Esophagus muscularis mucosa (tissue), 4 donors: ENCODE measurements at regions not wholly inside any gene's neighbourhood (a gene's known extent, or its start where the extent isn't known, plus 50 kb on each side); places are given as distances from the start of the nearest gene placed in this dataset.
"Not testable (repeated sequence)": the region's sequence is repeated elsewhere in the genome, so short reads cannot be mapped to it uniquely, and the experiment has no call there.

ENCODE experiments used
- DNase-seq: peaks from one replicate; pipeline ENCODE4 v3.0.0-alpha.2; 2017; ENCODE audit errors: extremely low spot score
- H3K27ac ChIP-seq, 4 donors: fragments of 200-600 bp; sonication (generic); replicated peaks in 1 of 4; 1 replicate in 3 of 4; 2 replicates in 1 of 4; pipeline ENCODE4 v1.5.1; 2016 to 2019; ENCODE audit warnings: mild to moderate bottlenecking in 1 of 4
- H3K27me3 ChIP-seq, 4 donors: fragments of 200-600 bp; sonication (generic); one replicate each; pipeline versions ENCODE4 v1.5.1 to v1.6.0; 2016 to 2019
- H3K36me3 ChIP-seq, 4 donors: fragments of 200-600 bp; sonication (generic); one replicate each; pipeline ENCODE4 v1.5.1; 2016 to 2019
- H3K4me1 ChIP-seq, 4 donors: fragments of 200-600 bp; sonication (generic); one replicate each; pipeline ENCODE4 v1.5.1; 2016 to 2019
- H3K4me3 ChIP-seq, 4 donors: fragments of 200-600 bp; sonication (generic); 1 replicate in 2 of 4; 2 replicates in 2 of 4; pipeline ENCODE4 v1.5.1; 2016 to 2019; ENCODE audit warnings: mild to moderate bottlenecking in 4 of 4, moderate library complexity in 1 of 4
- H3K9me3 ChIP-seq, 4 donors: fragments of 200-600 bp; sonication (generic); 1 replicate in 3 of 4; 2 replicates in 1 of 4; pipeline ENCODE4 v1.5.1; 2016 to 2019
- CTCF ChIP-seq, 3 experiments: fragments of 200-600 bp in 2 of 3; fragments of 450-650 bp in 1 of 3; sonication (generic) in 2 of 3; IDR thresholded peaks; one replicate each; pipeline ENCODE4 v1.5.1; 2017 to 2019; ENCODE audit warnings: antibody characterized with exemption in 3 of 3, mild to moderate bottlenecking in 2 of 3, moderate library complexity in 1 of 3
- EP300 ChIP-seq: sonication (generic); formaldehyde crosslinking; IDR thresholded peaks from one replicate; pipeline ENCODE4 v1.6.1; 2017; ENCODE audit warnings: antibody characterized with exemption
- POLR2A ChIP-seq: fragments of 450-650 bp; IDR thresholded peaks from one replicate; pipeline ENCODE4 v1.6.1; 2017; ENCODE audit warnings: antibody characterized with exemption, moderate library complexity, mild to moderate bottlenecking, low read depth
- POLR2AphosphoS5 ChIP-seq, 2 donors: sonication (generic); formaldehyde crosslinking; IDR thresholded peaks; one replicate each; pipeline ENCODE4 v1.6.1; 2017; ENCODE audit warnings: antibody characterized with exemption in 2 of 2
- WGBS: methylation state at CpG from one replicate; pipeline ENCODE4 v1.1.5; 2018; 5-methylcytosine and 5-hydroxymethylcytosine counted together
- intact Hi-C: fragments of 100-400 bp; cut with DNase I; formaldehyde crosslinking; loops from one replicate; pipeline ENCODE4 v1.15.1; 2023

GRCh38 chr9:120307599-120307998 is 272.4 kb downstream of the CDK5RAP2 start:
- TF ChIP-seq CTCF (IDR thresholded peaks at IDR 0.05) (no peak), EP300 (no peak), POLR2AphosphoS5 (IDR thresholded peaks at IDR 0.05) (no peak), POLR2A (no peak)
- H3K4me3 ChIP-seq: no peak overlapping the region
- no peak overlapping the region for H3K27ac ChIP-seq
- DNase-seq: no peak
- H3K9me3 ChIP-seq: no peaks in the 10 kb centered on the region
- H3K4me1 ChIP-seq: no peaks in the 10 kb centered on the region
- no peaks in the 10 kb centered on the region for H3K36me3 ChIP-seq
- 81% methylated on average over 2 of the region's 2 CpGs for WGBS
- H3K27me3 ChIP-seq: peaks cover 0 to 4% (median 0%) of the 10 kb centered on the region in 4 donors
- intact Hi-C loops: no loop called here

GRCh38 chr9:120306561-120306960 is 273.4 kb downstream of the CDK5RAP2 start:
- peaks cover 0 to 4% (median 0%) of the 10 kb centered on the region in 4 donors for H3K27me3 ChIP-seq
- TF ChIP-seq CTCF (IDR thresholded peaks at IDR 0.05): no peak
- no peak for TF ChIP-seq POLR2A
- TF ChIP-seq POLR2AphosphoS5 (IDR thresholded peaks at IDR 0.05): no peak
- TF ChIP-seq EP300: no peak
- H3K4me1 ChIP-seq: no peaks in the 10 kb centered on the region
- peak; percentile 77 for DNase-seq
- H3K27ac ChIP-seq: no peak overlapping the region
- H3K9me3 ChIP-seq: no peaks in the 10 kb centered on the region
- intact Hi-C loops: no loop called here
- H3K36me3 ChIP-seq: no peaks in the 10 kb centered on the region
- H3K4me3 ChIP-seq: no peak overlapping the region
- whole genome bisulfite sequencing: 100% methylated on average over 2 of the region's 3 CpGs

- no peak for DNase-seq
- H3K36me3 ChIP-seq: no peaks in the 10 kb centered on the region
- no peak overlapping the region for H3K4me3 ChIP-seq
- no peaks in the 10 kb centered on the region for H3K9me3 ChIP-seq
- TF ChIP-seq CTCF (IDR thresholded peaks at IDR 0.05): no peak
- no peak for TF ChIP-seq POLR2A
- TF ChIP-seq EP300: no peak
- TF ChIP-seq POLR2AphosphoS5 (IDR thresholded peaks at IDR 0.05): no peak
- H3K27me3 ChIP-seq: peaks cover 0 to 4% (median 0%) of the 10 kb centered on the region in 4 donors
- intact Hi-C loops: no loop called here
- H3K4me1 ChIP-seq: no peaks in the 10 kb centered on the region
- 44% methylated on average over 2 of the region's 3 CpGs for WGBS
- no peak overlapping the region for H3K27ac ChIP-seq
Observed at GRCh38 chr9:120306088-120306487, 273.9 kb downstream of the CDK5RAP2 start.

- DNase-seq, H3K9me3 ChIP-seq, H3K27me3 ChIP-seq, H3K36me3 ChIP-seq, H3K4me1 ChIP-seq, H3K27ac ChIP-seq, H3K4me3 ChIP-seq, intact Hi-C loops: not testable (repeated sequence)
- no CpG with 5 or more reads among the region's 28 CpGs for WGBS
Observed at GRCh38 chr9:120304896-120305295, 275.1 kb downstream of the CDK5RAP2 start.

GRCh38 chr9:120303519-120303918 is 276.4 kb downstream of the CDK5RAP2 start:
- no peaks in the 10 kb centered on the region for H3K4me1 ChIP-seq
- no peak overlapping the region for H3K4me3 ChIP-seq
- TF ChIP-seq POLR2A (no peak), EP300 (no peak), POLR2AphosphoS5 (IDR thresholded peaks at IDR 0.05) (no peak), CTCF (IDR thresholded peaks at IDR 0.05) (no peak)
- H3K27ac ChIP-seq: no peak overlapping the region
- WGBS: 86% methylated on average over 4 of the region's 4 CpGs
- peaks cover 0 to 3% (median 0%) of the 10 kb centered on the region in 4 donors for H3K27me3 ChIP-seq
- peak; percentile 75 for DNase-seq
- intact Hi-C loops: no loop called here
- no peaks in the 10 kb centered on the region for H3K9me3 ChIP-seq
- H3K36me3 ChIP-seq: no peaks in the 10 kb centered on the region
